ENCODE measurements at regions not wholly inside any gene's neighbourhood (a gene's known extent, or its start where the extent isn't known, plus 50 kb on each side); places are given as distances from the start of the nearest gene placed in this dataset.

DNA sequence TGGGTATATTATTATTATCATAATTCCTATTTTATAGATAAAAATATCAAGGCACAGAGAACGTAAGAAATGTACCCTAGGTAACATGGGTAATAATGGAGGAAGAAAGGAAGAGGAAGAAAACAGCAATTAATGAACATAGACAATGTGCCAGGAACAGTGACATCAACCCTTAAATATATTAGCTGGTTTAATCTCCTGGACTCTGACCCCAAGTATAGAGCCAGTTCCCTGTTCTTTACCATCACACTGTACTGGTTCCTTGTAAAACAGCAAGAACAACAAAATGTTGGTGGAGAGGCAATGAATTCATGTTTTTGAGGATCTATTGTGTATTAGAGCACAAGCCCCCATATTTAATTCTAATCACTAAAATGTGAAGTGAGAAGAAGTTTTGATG, 192.1 kb downstream of the SMC2 start:
- Histone ChIP-seq H3K27me3 (ENCODE audit: control insufficient read depth in 2 of 2, insufficient read depth in 2 of 2, low read length in 2 of 2) (no peaks in the 10 kb centered on the region), H3K9me1 (replicated peaks; ENCODE audit: control insufficient read depth, extremely low read depth, insufficient read depth, low read length) (no peaks in the 10 kb centered on the region), H2AFZ (ENCODE audit: low read depth, low read length) (no peak overlapping the region), H3K27ac (ENCODE audit: insufficient read depth, low read depth, low read length) (no peak overlapping the region), H4K20me1 (replicated peaks; ENCODE audit: control insufficient read depth, extremely low read depth, insufficient read depth, low read length) (no peaks in the 10 kb centered on the region), H3K4me2 (ENCODE audit: insufficient read depth, low read length) (no peak overlapping the region), H3K9ac (replicated peaks; ENCODE audit: extremely low read depth, insufficient read depth, low read length) (no peak overlapping the region), H3K4me3 (replicated peaks in 1 of 3; ENCODE audit: insufficient read depth in 1 of 3, low read depth in 1 of 3, low read length in 3 of 3) (no peak overlapping the region), H3K79me2 (ENCODE audit: control insufficient read depth, insufficient read depth, low read length) (no peaks in the 10 kb centered on the region), H3K4me1 (ENCODE audit: control insufficient read depth, extremely low read depth, insufficient read depth, low read length) (no peaks in the 10 kb centered on the region), H3K36me3 (ENCODE audit: control insufficient read depth in 2 of 2, extremely low read depth in 1 of 2, insufficient read depth in 2 of 2, low read length in 2 of 2) (no peaks in the 10 kb centered on the region), H3K9me3 (replicated peaks; ENCODE audit: control insufficient read depth, insufficient read depth, low read length) (no peaks in the 10 kb centered on the region)
- dilution Hi-C loops (cut with MboI; ENCODE audit: extremely low pct_ligation_motif_present, low sequenced_read_pairs) (no loop called here), intact Hi-C loops (cut with micrococcal nuclease) (no loop called here)
- no peak for DNase-seq (ENCODE audit: low read depth, low spot score)
- TF ChIP-seq FOS (IDR thresholded peaks at IDR 0.05; ENCODE audit: borderline replicate concordance, insufficient read depth, low read length) (no peak), EZH2 (IDR thresholded peaks at IDR 0.05; ENCODE audit: borderline replicate concordance, low read depth, low read length, severe bottlenecking) (no peak), GATA2 (IDR thresholded peaks at IDR 0.05; ENCODE audit: insufficient read depth, insufficient read length, low read depth, low read length) (no peak), JUN (IDR thresholded peaks at IDR 0.05; ENCODE audit: borderline replicate concordance, insufficient read depth, insufficient read length, low read depth) (no peak), MYC (IDR thresholded peaks at IDR 0.05; ENCODE audit: low read depth, low read length) (no peak), POLR2A (IDR thresholded peaks at IDR 0.05; ENCODE audit: low read depth, low read length) (no peak), POLR2AphosphoS5 (IDR thresholded peaks at IDR 0.05; ENCODE audit: insufficient read depth, low read depth, low read length) (no peak)
- TF ChIP-seq, protein P1, sequence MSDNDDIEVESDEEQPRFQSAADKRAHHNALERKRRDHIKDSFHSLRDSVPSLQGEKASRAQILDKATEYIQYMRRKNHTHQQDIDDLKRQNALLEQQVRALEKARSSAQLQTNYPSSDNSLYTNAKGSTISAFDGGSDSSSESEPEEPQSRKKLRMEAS (IDR thresholded peaks at IDR 0.05; ENCODE audit: insufficient read depth, insufficient read length), result no peak
- TF ChIP-seq, protein P2, sequence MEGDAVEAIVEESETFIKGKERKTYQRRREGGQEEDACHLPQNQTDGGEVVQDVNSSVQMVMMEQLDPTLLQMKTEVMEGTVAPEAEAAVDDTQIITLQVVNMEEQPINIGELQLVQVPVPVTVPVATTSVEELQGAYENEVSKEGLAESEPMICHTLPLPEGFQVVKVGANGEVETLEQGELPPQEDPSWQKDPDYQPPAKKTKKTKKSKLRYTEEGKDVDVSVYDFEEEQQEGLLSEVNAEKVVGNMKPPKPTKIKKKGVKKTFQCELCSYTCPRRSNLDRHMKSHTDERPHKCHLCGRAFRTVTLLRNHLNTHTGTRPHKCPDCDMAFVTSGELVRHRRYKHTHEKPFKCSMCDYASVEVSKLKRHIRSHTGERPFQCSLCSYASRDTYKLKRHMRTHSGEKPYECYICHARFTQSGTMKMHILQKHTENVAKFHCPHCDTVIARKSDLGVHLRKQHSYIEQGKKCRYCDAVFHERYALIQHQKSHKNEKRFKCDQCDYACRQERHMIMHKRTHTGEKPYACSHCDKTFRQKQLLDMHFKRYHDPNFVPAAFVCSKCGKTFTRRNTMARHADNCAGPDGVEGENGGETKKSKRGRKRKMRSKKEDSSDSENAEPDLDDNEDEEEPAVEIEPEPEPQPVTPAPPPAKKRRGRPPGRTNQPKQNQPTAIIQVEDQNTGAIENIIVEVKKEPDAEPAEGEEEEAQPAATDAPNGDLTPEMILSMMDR (IDR thresholded peaks at IDR 0.05; ENCODE audit: extremely low read depth in 1 of 2, insufficient read depth in 1 of 2, low read depth in 1 of 2, low read length in 2 of 2), result no peak
- no TSS peak for BruUV-seq (replicated peaks)
- FAIRE-seq, result no peak
- ChIA-PET CTCF (no interaction called here), POLR2A (no interaction called here)

Data from endothelial cell of umbilical vein (primary cell).